ENCODE measurements at regions not wholly inside any gene's neighbourhood (a gene's known extent, or its start where the extent isn't known, plus 50 kb on each side); places are given as distances from the start of the nearest gene placed in this dataset.

DNA sequence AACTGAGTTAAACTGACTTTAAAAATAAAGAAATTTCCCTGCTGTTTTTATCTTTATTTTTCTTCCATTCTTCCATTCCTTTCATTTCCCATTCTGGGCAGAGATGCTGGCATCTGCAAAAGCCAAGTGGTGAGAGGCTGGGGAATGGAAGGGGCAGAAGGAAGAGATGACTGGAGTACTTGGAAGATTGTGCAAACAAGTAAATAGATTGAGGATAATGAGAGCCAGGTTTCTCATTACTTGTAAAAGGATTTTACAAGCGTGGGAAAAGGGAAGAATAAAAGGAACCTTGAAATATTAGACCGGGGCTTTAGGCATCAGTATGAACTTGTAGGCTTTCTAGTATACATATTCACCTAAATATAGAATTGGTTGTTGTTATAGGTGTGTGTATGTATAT, 341.2 kb downstream of the CAAP1 start:
- Histone ChIP-seq H3K4me3 (no peak overlapping the region), H3K27ac (no peak overlapping the region), H3K9me3 (no peaks in the 10 kb centered on the region), H3K4me1 (no peaks in the 10 kb centered on the region), H3K36me3 (no peaks in the 10 kb centered on the region), H3K27me3 (no peaks in the 10 kb centered on the region)
- no peak for DNase-seq
- intact Hi-C loops (cut with DNase I): no loop called here
- ATAC-seq: no peak
- TF ChIP-seq, protein P1, sequence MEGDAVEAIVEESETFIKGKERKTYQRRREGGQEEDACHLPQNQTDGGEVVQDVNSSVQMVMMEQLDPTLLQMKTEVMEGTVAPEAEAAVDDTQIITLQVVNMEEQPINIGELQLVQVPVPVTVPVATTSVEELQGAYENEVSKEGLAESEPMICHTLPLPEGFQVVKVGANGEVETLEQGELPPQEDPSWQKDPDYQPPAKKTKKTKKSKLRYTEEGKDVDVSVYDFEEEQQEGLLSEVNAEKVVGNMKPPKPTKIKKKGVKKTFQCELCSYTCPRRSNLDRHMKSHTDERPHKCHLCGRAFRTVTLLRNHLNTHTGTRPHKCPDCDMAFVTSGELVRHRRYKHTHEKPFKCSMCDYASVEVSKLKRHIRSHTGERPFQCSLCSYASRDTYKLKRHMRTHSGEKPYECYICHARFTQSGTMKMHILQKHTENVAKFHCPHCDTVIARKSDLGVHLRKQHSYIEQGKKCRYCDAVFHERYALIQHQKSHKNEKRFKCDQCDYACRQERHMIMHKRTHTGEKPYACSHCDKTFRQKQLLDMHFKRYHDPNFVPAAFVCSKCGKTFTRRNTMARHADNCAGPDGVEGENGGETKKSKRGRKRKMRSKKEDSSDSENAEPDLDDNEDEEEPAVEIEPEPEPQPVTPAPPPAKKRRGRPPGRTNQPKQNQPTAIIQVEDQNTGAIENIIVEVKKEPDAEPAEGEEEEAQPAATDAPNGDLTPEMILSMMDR (IDR thresholded peaks at IDR 0.05): no peak

DNA sequence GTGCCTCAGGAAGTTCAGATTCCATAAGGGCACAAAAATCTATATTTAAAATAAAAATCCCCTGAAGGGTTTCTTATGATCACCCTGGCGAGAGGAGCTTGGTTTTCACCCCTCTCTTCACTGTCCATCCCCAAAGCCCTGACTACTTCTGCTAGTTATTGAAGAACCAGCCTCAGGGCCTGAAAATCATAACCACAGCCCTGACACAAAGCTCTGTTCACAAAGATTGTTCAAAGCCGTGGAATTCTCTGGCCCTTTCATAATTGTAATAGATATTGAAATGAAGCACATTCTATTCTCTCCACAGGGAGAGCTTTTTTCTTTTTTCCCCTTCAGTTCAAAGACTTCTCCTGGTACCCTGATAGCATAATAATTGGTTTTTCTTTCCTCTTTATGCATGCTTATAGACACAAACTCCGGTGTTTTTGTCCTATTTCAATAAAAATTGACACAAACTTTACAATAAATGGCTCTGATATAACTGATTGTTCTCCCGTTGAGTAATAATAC, 343.8 kb downstream of the CAAP1 start:
- Histone ChIP-seq H3K4me3 (no peak overlapping the region), H3K9me3 (no peaks in the 10 kb centered on the region), H3K4me1 (no peaks in the 10 kb centered on the region), H3K27ac (no peak overlapping the region), H3K36me3 (no peaks in the 10 kb centered on the region), H3K27me3 (no peaks in the 10 kb centered on the region)
- TF ChIP-seq, protein P1 (IDR thresholded peaks at IDR 0.05): no peak
- intact Hi-C loops (cut with DNase I): no loop called here
- DNase-seq (no peak), ATAC-seq (no peak)

DNA sequence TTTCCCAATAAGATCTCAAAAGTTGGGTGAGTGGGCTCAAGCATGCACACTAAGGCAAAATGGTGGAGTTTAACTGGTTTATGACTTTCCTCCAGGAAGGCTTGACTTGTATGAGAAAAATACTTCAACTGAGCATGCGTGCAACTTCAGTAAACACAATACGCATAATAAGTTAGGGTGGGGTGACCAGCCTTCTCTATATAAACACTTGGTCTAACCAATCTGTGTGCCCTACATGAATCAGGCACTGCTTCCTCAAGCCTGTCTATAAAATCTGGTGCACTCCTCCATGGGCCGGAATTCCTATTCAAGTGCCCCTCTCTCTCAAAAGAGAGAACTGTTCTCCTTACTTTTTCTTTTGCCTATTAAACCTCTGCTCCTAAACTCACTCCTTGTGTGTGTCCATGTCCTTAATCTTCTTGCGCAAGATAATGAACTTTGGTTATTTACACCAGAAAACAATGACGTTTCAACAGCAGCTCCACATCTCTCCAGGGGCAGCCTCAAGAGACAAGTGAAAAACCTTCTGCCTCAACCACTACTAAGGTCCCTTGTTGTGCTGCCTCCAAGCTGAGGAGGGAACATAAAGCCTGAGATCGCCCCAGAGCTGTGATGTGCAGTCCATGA, 352.6 kb downstream of the CAAP1 start:
- H3K27ac ChIP-seq: no peak overlapping the region

DNA sequence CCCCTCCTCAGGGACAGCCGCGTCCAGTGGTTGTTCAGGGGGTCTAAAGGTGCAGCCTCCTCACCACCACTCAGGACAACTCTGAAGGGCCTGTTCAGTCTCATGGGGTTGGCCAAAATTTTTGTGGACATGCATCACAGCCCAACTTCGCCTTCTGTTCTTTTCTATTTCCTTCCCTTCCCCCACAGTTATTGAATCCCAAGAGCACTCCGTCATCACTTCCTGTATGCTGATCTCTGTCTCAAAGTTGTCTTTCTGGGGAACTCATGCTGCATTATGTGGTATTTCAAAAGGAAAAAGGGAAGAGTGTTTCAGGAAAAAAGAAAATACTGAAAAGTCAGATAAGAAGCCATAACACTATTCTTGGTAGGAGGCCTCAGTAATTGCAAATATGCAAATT, 355.4 kb downstream of the CAAP1 start:
- Histone ChIP-seq H3K4me1 (no peaks in the 10 kb centered on the region), H3K9me3 (peaks cover 0 to 16% of the 10 kb centered on the region in 2 donors), H3K27me3 (no peaks in the 10 kb centered on the region), H3K4me3 (no peak overlapping the region), H3K36me3 (no peaks in the 10 kb centered on the region), H3K27ac (no peak overlapping the region)
- ATAC-seq (no peak), DNase-seq (peak in 1 of 4 donors; percentile 26)
- intact Hi-C loops (cut with DNase I): no loop called here
- TF ChIP-seq, protein P1 (IDR thresholded peaks at IDR 0.05): no peak

More for the DNA sequence above, 352.6 kb downstream of the CAAP1 start:
- no peaks in the 10 kb centered on the region for H3K36me3 ChIP-seq
- intact Hi-C loops (cut with DNase I): no loop called here
- no peak for ATAC-seq
- peaks cover 0 to 14% of the 10 kb centered on the region in 2 donors for H3K9me3 ChIP-seq
- no peaks in the 10 kb centered on the region for H3K4me1 ChIP-seq
- no peak for DNase-seq
- TF ChIP-seq, protein P1 (IDR thresholded peaks at IDR 0.05): no peak
- no peak overlapping the region for H3K4me3 ChIP-seq
- no peaks in the 10 kb centered on the region for H3K27me3 ChIP-seq

DNA sequence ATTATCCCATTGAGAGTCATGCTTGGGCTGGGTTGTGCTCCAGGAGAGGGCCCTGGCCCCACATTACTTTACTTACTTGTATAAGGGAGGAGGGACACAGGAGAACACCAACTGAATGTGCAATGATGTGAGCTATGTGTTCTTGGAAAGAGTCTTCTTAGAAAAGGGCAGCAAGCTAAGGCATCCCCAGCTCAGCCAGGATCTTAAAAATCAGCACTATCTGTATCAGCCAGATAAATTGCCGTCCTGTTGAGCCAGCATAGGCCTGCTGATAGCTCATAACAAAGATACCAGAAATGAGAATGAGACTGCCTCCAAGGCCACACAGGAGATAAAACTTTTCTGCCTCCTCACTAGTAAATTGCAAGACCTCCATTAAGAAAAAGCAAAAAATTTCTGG, 357.5 kb downstream of the CAAP1 start:
- intact Hi-C loops (cut with DNase I): no loop called here
- no peak for ATAC-seq
- H3K36me3 ChIP-seq: no peaks in the 10 kb centered on the region
- H3K27ac ChIP-seq: no peak overlapping the region
- no peaks in the 10 kb centered on the region for H3K27me3 ChIP-seq
- TF ChIP-seq, protein P1 (IDR thresholded peaks at IDR 0.05): no peak
- peaks cover 0 to 5% of the 10 kb centered on the region in 2 donors for H3K9me3 ChIP-seq
- H3K4me1 ChIP-seq: no peaks in the 10 kb centered on the region
- no peak overlapping the region for H3K4me3 ChIP-seq
- DNase-seq: no peak
